SKM-1 treated with dmso at 0.1 percent for 144 hours (cell line): ENCODE measurements at regions not wholly inside any gene's neighbourhood (a gene's known extent, or its start where the extent isn't known, plus 50 kb on each side); places are given as distances from the start of the nearest gene placed in this dataset.
"Not testable (repeated sequence)": the region's sequence is repeated elsewhere in the genome, so short reads cannot be mapped to it uniquely, and the experiment has no call there.

ENCODE experiments used
- DNase-seq: peaks from one replicate; lab custom pipeline; 2025; ENCODE audit not compliant: unreplicated experiment; lab: John Stamatoyannopoulos, UW

- DNase-seq: no peak
Observed at GRCh38 chr11:44387825-44388224, 77.9 kb upstream of the ALX4 start.

- DNase-seq: no peak
Observed at GRCh38 chr11:44388828-44389657, 79.1 kb upstream of the ALX4 start.

- no peak for DNase-seq
Observed at GRCh38 chr11:44389963-44390605, 80.1 kb upstream of the ALX4 start.

GRCh38 chr11:44391004-44391403 is 81.1 kb upstream of the ALX4 start:
- not testable (repeated sequence) for DNase-seq

GRCh38 chr11:44396746-44397145 is 86.8 kb upstream of the ALX4 start:
- DNase-seq: not testable (repeated sequence)

- DNase-seq: no peak
Observed at GRCh38 chr11:44397586-44398178, 87.7 kb upstream of the ALX4 start.

GRCh38 chr11:44398266-44399030 is 88.5 kb upstream of the ALX4 start:
- DNase-seq: no peak

GRCh38 chr11:44399968-44400367 is 90.0 kb upstream of the ALX4 start:
- no peak for DNase-seq

- DNase-seq: no peak
Observed at GRCh38 chr11:44400431-44400830, 90.5 kb upstream of the ALX4 start.

GRCh38 chr11:44402466-44403075 is 92.6 kb upstream of the ALX4 start:
- no peak for DNase-seq

GRCh38 chr11:44403176-44403575 is 93.2 kb upstream of the ALX4 start:
- no peak for DNase-seq

- no peak for DNase-seq
Observed at GRCh38 chr11:44403587-44404273, 93.8 kb upstream of the ALX4 start.

GRCh38 chr11:44404301-44404700 is 94.4 kb upstream of the ALX4 start:
- no peak for DNase-seq

GRCh38 chr11:44404736-44405395 is 94.9 kb upstream of the ALX4 start:
- no peak for DNase-seq

GRCh38 chr11:44407211-44407996 is 97.5 kb upstream of the ALX4 start:
- DNase-seq: no peak

GRCh38 chr11:44408141-44408540 is 98.2 kb upstream of the ALX4 start:
- DNase-seq: no peak

GRCh38 chr11:44408711-44409470 is 99.0 kb upstream of the ALX4 start:
- no peak for DNase-seq

GRCh38 chr11:44409558-44410236 is 99.8 kb upstream of the ALX4 start:
- no peak for DNase-seq
